H1 (cell line): ENCODE measurements at regions not wholly inside any gene's neighbourhood (a gene's known extent, or its start where the extent isn't known, plus 50 kb on each side); places are given as distances from the start of the nearest gene placed in this dataset.

ENCODE experiments used
- CHD2 ChIP-seq: IDR thresholded peaks from 2 replicates; pipeline ENCODE4 v1.6.1; 2012; ENCODE audit warnings: low read length, improper control_type of control experiment
- CREB1 ChIP-seq: IDR thresholded peaks from 2 replicates; pipeline ENCODE4 v1.6.1; 2012; ENCODE audit warnings: inconsistent platforms
- CTCF ChIP-seq, 3 experiments: IDR thresholded peaks; 1 replicate in 2 of 3; 2 replicates in 1 of 3; pipeline versions ENCODE4 v1.5.1 to v1.6.1; 2011; ENCODE audit warnings: low read length in 3 of 3, mild to moderate bottlenecking in 3 of 3, inconsistent platforms in 2 of 3, low read depth in 1 of 3, moderate library complexity in 1 of 3; ENCODE audit not compliant: insufficient read depth in 1 of 3; ENCODE audit errors: control extremely low read depth in 1 of 3
- E2F6 ChIP-seq: IDR thresholded peaks from 2 replicates; pipeline ENCODE4 v1.6.1; 2012; ENCODE audit warnings: inconsistent platforms
- EGR1 ChIP-seq: IDR thresholded peaks from 2 replicates; pipeline ENCODE4 v1.6.1; 2011; ENCODE audit warnings: low read depth, low read length, borderline replicate concordance
- EP300 ChIP-seq, 2 experiments: IDR thresholded peaks; 1 replicate in 1 of 2; 2 replicates in 1 of 2; pipeline ENCODE4 v1.6.1; 2011 to 2012; ENCODE audit warnings: low read depth in 2 of 2, low read length in 2 of 2, mild to moderate bottlenecking in 2 of 2, borderline replicate concordance in 1 of 2, inconsistent platforms in 1 of 2, moderate library complexity in 1 of 2
- GTF2F1 ChIP-seq: IDR thresholded peaks from 2 replicates; pipeline ENCODE4 v1.6.1; 2012; ENCODE audit warnings: low read depth, low read length, improper control_type of control experiment, borderline replicate concordance
- KDM1A ChIP-seq: fragments of 200-600, 300-600 bp; sonication (generic); IDR thresholded peaks from 2 replicates; pipeline ENCODE4 v1.7.1; 2016; ENCODE audit warnings: mild to moderate bottlenecking, low read length, borderline replicate concordance
- NRF1 ChIP-seq: IDR thresholded peaks from 2 replicates; pipeline ENCODE4 v1.6.1; 2011; ENCODE audit warnings: mild to moderate bottlenecking, low read depth, low read length, improper control_type of control experiment
- PHF8 ChIP-seq: fragments of 200-600 bp; sonication (generic); conservative IDR thresholded peaks from 2 replicates; pipeline ENCODE4 v1.7.1; 2012; ENCODE audit warnings: low read depth, mild to moderate bottlenecking, inconsistent platforms, low read length, moderate library complexity
- POLR2A ChIP-seq, 2 experiments: IDR thresholded peaks; 1 replicate in 1 of 2; 2 replicates in 1 of 2; pipeline ENCODE4 v1.6.1; 2011; ENCODE audit warnings: low read depth in 2 of 2, low read length in 2 of 2, mild to moderate bottlenecking in 2 of 2; ENCODE audit errors: control extremely low read depth in 1 of 2
- POLR2AphosphoS5 ChIP-seq: IDR thresholded peaks from 2 replicates; pipeline ENCODE4 v1.6.1; 2011; ENCODE audit warnings: low read depth, low read length
- RFX5 ChIP-seq: IDR thresholded peaks from 2 replicates; pipeline ENCODE4 v1.6.1; 2011; ENCODE audit warnings: low read depth, low read length, improper control_type of control experiment, borderline replicate concordance
- SIRT6 ChIP-seq: IDR thresholded peaks from one replicate; pipeline ENCODE4 v1.7.1; 2012; ENCODE audit warnings: low read length, inconsistent platforms
- SP4 ChIP-seq: IDR thresholded peaks from 2 replicates; pipeline ENCODE4 v1.6.1; 2012; ENCODE audit warnings: low read length, inconsistent platforms
- SUZ12 ChIP-seq: fragments of 200-600 bp; sonication (generic); IDR thresholded peaks from 2 replicates; pipeline ENCODE4 v1.6.1; 2012; ENCODE audit warnings: mild to moderate bottlenecking, inconsistent platforms, low read length, moderate library complexity, mixed read lengths
- TAF1 ChIP-seq: IDR thresholded peaks from 2 replicates; pipeline ENCODE4 v1.6.1; 2011; ENCODE audit warnings: mild to moderate bottlenecking, low read depth, low read length
- TAF7 ChIP-seq: optimal IDR thresholded peaks from 2 replicates; pipeline ENCODE3; 2011; ENCODE audit warnings: low read depth, mild to moderate bottlenecking, inconsistent platforms, low read length, moderate library complexity, borderline replicate concordance
- TEAD4 ChIP-seq: IDR thresholded peaks from 2 replicates; pipeline ENCODE4 v1.6.1; 2012; ENCODE audit warnings: low read depth, low read length, inconsistent platforms, mixed read lengths
- TF ChIP-seq, protein P1 (sequence below): IDR thresholded peaks from 2 replicates; pipeline ENCODE4 v1.6.1; 2012; ENCODE audit warnings: low read length, inconsistent platforms

DNA sequence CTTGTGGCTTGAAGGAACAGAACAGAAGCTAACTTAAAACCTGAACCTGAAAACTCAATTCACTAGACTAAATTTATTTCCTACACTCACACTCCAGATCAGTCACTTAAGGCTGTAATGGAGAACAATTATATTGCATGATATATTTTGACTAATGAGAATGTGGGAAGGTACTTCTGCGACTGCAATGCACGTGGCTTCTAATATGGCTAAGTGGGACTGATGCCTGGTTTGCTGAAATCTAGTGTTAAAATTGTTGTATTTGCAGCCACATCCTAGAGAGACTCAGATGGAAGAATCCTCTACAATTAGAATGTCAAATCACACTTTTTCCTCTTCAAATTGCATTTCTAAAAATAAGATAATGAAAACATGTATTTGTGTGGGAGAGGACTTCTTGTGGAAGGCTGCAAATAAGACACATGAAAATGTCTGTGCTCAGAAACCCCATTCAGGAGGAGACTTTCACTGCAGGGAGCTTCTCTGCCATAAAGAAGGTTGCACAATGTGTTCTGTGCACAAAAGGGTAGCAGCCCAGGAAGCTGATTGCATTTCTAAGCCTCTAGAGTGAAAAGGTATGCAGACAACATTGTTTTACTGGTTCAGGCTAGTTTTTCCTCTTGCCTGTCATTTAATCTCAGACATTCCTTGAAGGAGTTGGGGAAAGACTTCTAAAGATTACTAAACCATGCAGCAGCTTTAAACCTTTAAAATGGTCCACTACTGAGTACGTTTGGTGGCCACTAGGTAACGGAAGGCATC lies 224.3 kb downstream of the NEDD1 start (continued):
- no peak for TF ChIP-seq CREB1
- TF ChIP-seq TAF1, result no peak
- TF ChIP-seq EP300 (IDR thresholded peaks at IDR 0.05; ENCODE audit: borderline replicate concordance in 1 of 2, low read depth in 2 of 2, low read length in 2 of 2), result peak in 1 of 2 experiments; percentile 81; a peak in 1 of 3 replicates
- no peak for TF ChIP-seq POLR2AphosphoS5
- no peak for TF ChIP-seq KDM1A
- no peak for TF ChIP-seq CTCF (IDR thresholded peaks at IDR 0.05; ENCODE audit: control extremely low read depth in 1 of 3, insufficient read depth in 1 of 3, low read depth in 1 of 3, low read length in 3 of 3)
- no peak for TF ChIP-seq GTF2F1
- no peak for TF ChIP-seq RFX5
- TF ChIP-seq, protein P1, sequence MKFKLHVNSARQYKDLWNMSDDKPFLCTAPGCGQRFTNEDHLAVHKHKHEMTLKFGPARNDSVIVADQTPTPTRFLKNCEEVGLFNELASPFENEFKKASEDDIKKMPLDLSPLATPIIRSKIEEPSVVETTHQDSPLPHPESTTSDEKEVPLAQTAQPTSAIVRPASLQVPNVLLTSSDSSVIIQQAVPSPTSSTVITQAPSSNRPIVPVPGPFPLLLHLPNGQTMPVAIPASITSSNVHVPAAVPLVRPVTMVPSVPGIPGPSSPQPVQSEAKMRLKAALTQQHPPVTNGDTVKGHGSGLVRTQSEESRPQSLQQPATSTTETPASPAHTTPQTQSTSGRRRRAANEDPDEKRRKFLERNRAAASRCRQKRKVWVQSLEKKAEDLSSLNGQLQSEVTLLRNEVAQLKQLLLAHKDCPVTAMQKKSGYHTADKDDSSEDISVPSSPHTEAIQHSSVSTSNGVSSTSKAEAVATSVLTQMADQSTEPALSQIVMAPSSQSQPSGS, result peak; percentile 72; the same call in 1 of the 2 replicates
- TF ChIP-seq NRF1, result no peak
- no peak for TF ChIP-seq PHF8
- no peak for TF ChIP-seq SUZ12
- no peak for TF ChIP-seq SIRT6
- TF ChIP-seq SP4, result no peak
- TF ChIP-seq TEAD4, result peak; percentile 93
- no peak for TF ChIP-seq TAF7
- no peak for TF ChIP-seq POLR2A (IDR thresholded peaks at IDR 0.05; ENCODE audit: control extremely low read depth in 1 of 2, low read depth in 2 of 2, low read length in 2 of 2)
- no peak for TF ChIP-seq CHD2
- peak; percentile 83; the same call in 1 of the 2 replicates for TF ChIP-seq E2F6
- TF ChIP-seq EGR1, result 0 out of 2 replicates have a peak, but pooled peaks have one; percentile 9
